Posterior cingulate gyrus (tissue), 11 donors: ENCODE measurements at regions not wholly inside any gene's neighbourhood (a gene's known extent, or its start where the extent isn't known, plus 50 kb on each side); places are given as distances from the start of the nearest gene placed in this dataset.
"Not testable (repeated sequence)": the region's sequence is repeated elsewhere in the genome, so short reads cannot be mapped to it uniquely, and the experiment has no call there.

Experiments
- DNase-seq, 10 donors: peaks; one replicate each; pipeline versions ENCODE4 v3.0.0 to v3.0.0-alpha.2; 2020 to 2021; ENCODE audit warnings: mixed read lengths in 3 of 10
- intact Hi-C: fragments of 100-400 bp; cut with DNase I; formaldehyde crosslinking; loops from one replicate; pipeline ENCODE4 v1.15.1; 2023

DNA sequence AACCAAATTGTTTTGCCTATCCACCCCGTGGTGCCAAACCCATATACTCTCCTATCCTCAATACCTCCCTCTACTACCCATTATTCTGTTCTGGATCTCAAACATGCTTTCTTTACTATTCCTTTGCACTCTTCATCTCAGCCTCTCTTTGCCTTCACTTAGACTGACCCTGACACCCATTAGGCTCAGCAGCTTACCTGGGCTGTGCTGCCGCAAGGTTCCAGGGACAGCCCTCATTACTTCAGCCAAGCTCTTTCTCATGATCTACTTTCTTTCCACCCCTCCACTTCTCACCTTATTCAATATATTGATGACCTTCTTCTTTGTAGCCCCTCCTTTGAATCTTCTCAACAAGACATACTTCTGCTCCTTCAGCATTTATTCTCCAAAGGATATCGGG, 517.9 kb downstream of the IRS2 start:
- DNase-seq, intact Hi-C loops: not testable (repeated sequence)

DNA sequence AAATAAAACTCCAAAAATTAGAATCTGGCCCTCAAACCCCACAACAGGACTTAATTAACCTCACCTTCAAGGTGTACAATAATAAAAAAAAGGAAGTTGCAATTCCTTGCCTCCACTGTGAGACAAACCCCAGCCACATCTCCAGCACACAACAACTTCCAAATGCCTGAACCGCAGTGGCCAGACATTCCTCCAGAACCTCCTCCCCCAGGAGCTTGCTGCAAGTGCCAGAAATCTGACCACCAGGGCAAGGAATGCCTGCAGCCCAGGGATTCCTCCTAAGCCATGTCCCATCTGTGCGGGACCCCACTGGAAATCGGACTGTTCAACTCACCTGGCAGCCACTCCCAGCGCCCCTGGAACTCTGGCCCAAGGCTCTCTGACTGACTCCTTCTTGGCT, 519.0 kb downstream of the IRS2 start:
- DNase-seq, intact Hi-C loops: not testable (repeated sequence)

DNA sequence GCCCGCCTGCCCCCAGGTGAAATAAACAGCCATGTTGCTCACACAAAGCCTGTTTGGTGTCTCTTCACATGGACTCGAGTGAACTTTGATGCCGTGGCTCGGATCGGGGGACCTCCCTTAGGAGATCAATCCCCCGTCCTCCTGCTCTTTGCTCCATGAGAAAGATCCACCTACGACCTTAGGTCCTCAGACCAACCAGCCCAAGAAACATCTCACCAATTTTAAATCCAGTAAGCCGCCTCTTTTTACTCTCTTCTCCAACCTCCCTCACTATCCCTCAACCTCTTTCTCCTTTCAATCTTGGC, 521.0 kb downstream of the IRS2 start:
- intact Hi-C loops: not testable (repeated sequence)

DNA sequence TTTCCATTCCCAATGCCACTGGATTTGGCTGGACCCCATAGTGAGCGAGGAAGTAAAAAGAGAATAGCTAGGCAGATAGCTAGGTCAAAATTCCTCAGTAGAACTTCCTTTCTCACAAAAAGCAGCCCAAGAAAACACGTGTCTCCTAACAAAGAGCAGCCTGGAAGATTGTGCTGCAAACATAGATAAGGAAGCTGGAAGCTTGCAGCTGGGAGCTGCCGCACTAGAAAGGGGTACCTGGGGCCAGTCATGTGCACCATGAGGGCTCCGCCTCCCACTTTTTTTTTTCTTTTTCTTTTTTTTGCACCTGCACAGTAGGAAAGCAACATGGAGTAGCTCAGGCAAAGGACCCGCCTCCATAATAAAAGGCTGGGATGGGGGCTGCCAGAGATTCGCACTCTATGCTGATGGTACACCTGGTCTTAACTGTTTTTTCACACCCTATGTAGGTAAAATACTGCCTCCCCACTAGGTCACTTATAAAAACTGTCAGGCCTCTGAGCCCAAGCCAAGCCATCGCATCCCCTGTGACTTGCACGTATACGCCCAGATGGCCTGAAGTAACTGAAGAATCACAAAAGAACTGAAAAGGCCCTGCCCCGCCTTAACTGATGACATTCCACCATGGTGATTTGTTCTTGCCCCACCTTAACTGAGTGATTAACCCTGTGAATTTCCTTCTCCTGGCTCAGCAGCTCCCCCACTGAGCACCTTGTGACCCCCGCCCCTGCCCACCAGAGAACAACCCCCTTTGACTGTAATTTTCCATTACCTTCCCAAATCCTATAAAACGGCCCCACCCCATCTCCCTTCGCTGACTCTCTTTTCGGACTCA, 521.6 kb downstream of the IRS2 start:
- intact Hi-C loops, DNase-seq: not testable (repeated sequence)

More for the DNA sequence above, 521.0 kb downstream of the IRS2 start:
- DNase-seq: not testable (repeated sequence)

DNA sequence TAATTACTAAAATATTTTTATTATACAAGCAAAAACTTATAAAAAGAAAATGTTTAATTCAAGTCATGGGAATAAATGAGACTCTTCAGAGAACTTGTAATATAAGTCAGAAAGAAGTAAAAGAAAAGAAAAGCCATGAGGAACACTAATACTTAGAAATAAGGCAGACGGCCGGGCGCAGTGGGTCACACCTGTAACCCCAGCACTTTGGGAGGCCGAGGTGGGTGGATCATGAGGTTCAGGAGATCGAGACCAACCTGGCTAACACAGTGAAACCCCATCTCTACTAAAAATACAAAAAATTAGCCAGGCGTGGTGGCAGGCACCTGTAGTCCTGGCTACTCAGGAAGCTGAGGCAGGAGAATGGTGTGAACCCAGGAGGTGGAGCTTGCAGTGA, 528.6 kb downstream of the IRS2 start:
- DNase-seq, intact Hi-C loops: not testable (repeated sequence)
